ENCODE measurements at regions not wholly inside any gene's neighbourhood (a gene's known extent, or its start where the extent isn't known, plus 50 kb on each side); places are given as distances from the start of the nearest gene placed in this dataset.

DNA sequence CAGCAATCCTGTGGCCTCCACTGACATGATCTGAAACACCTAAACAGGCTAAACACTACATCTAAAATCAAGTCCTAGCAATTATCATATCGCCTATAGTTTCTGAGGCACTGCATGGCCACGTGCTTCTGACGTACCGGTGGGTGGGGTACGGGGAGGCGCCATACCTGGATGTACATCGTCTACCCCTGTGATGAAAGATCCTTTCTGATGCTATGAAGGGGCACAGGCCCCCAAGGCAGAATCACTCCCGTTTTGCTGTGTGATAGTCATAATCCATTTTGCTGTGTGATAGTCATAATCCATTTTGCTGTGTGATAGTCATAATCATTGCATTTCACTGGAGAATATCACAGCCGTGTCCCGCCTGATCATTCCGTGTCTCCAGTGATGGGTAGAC is 118.7 kb upstream of the SOX1 start:
- TF ChIP-seq, protein P1, sequence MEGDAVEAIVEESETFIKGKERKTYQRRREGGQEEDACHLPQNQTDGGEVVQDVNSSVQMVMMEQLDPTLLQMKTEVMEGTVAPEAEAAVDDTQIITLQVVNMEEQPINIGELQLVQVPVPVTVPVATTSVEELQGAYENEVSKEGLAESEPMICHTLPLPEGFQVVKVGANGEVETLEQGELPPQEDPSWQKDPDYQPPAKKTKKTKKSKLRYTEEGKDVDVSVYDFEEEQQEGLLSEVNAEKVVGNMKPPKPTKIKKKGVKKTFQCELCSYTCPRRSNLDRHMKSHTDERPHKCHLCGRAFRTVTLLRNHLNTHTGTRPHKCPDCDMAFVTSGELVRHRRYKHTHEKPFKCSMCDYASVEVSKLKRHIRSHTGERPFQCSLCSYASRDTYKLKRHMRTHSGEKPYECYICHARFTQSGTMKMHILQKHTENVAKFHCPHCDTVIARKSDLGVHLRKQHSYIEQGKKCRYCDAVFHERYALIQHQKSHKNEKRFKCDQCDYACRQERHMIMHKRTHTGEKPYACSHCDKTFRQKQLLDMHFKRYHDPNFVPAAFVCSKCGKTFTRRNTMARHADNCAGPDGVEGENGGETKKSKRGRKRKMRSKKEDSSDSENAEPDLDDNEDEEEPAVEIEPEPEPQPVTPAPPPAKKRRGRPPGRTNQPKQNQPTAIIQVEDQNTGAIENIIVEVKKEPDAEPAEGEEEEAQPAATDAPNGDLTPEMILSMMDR (conservative IDR thresholded peaks at IDR 0.05), result no peak
- no peak for TF ChIP-seq ZFX (IDR thresholded peaks at IDR 0.05)

Measured in C4-2B (cell line).